CD14-positive monocyte (primary cell): ENCODE measurements at regions not wholly inside any gene's neighbourhood (a gene's known extent, or its start where the extent isn't known, plus 50 kb on each side); places are given as distances from the start of the nearest gene placed in this dataset.

Experiments
- DNase-seq, 3 donors: peaks; one replicate each; pipeline ENCODE4 v3.0.0-alpha.2; 2011 to 2022
- H2AFZ ChIP-seq: 2 replicates; pipeline ENCODE4 v1.6.0; 2012; ENCODE audit warnings: mild to moderate bottlenecking, low read depth, low read length, inconsistent platforms; ENCODE audit not compliant: insufficient read depth, poor library complexity, severe bottlenecking
- H3K27ac ChIP-seq, 2 donors: 1 replicate in 1 of 2; 2 replicates in 1 of 2; pipeline ENCODE4 v1.5.1; 2012 to 2013; ENCODE audit warnings: low read length in 2 of 2, control low read depth in 1 of 2, inconsistent platforms in 1 of 2, low read depth in 1 of 2, mild to moderate bottlenecking in 1 of 2
- H3K27me3 ChIP-seq, 2 donors: one replicate each; pipeline versions ENCODE4 v1.6.0 to v1.6.1; 2011 to 2013; ENCODE audit warnings: low read length in 2 of 2; ENCODE audit not compliant: control insufficient read depth in 2 of 2, insufficient read depth in 2 of 2
- H3K36me3 ChIP-seq, 2 donors: replicated peaks in 1 of 2; 1 replicate in 1 of 2; 2 replicates in 1 of 2; pipeline versions ENCODE4 v1.5.1 to v1.6.1; 2012 to 2013; ENCODE audit warnings: low read length in 2 of 2, control low read depth in 1 of 2, inconsistent platforms in 1 of 2, mild to moderate bottlenecking in 1 of 2; ENCODE audit not compliant: insufficient read depth in 2 of 2, control insufficient read depth in 1 of 2
- H3K4me1 ChIP-seq, 2 donors: 1 replicate in 1 of 2; 2 replicates in 1 of 2; pipeline versions ENCODE4 v1.5.1 to v1.6.1; 2012 to 2013; ENCODE audit warnings: low read length in 2 of 2, control low read depth in 1 of 2, inconsistent platforms in 1 of 2, mild to moderate bottlenecking in 1 of 2, moderate library complexity in 1 of 2; ENCODE audit not compliant: insufficient read depth in 2 of 2, control insufficient read depth in 1 of 2
- H3K4me2 ChIP-seq: replicated peaks from 2 replicates; pipeline ENCODE3; 2012; ENCODE audit warnings: low read length, moderate library complexity, mild to moderate bottlenecking; ENCODE audit not compliant: poor library complexity, severe bottlenecking; ENCODE audit errors: extremely low read depth
- H3K4me3 ChIP-seq, 3 experiments: fragments of 200-600 bp in 1 of 3; sonication (generic) in 1 of 3; replicated peaks in 1 of 3; 1 replicate in 2 of 3; 2 replicates in 1 of 3; pipeline ENCODE4 v1.5.1; 2011 to 2013; ENCODE audit warnings: low read length in 3 of 3, mild to moderate bottlenecking in 3 of 3, control low read depth in 2 of 3, low read depth in 2 of 3, inconsistent platforms in 1 of 3, moderate library complexity in 1 of 3
- H3K79me2 ChIP-seq: 2 replicates; pipeline ENCODE4 v1.6.0; 2012; ENCODE audit warnings: mild to moderate bottlenecking, control low read depth, inconsistent platforms, low read length, moderate library complexity; ENCODE audit not compliant: insufficient read depth
- H3K9ac ChIP-seq: 2 replicates; pipeline ENCODE4 v1.6.0; 2017; ENCODE audit warnings: low read length, mild to moderate bottlenecking; ENCODE audit not compliant: insufficient read depth, poor library complexity, severe bottlenecking
- H3K9me3 ChIP-seq, 2 donors: replicated peaks in 1 of 2; 1 replicate in 1 of 2; 2 replicates in 1 of 2; pipeline versions ENCODE4 v1.5.1 to v1.6.1; 2012 to 2013; ENCODE audit warnings: low read length in 2 of 2, control low read depth in 1 of 2; ENCODE audit not compliant: control insufficient read depth in 1 of 2, insufficient read depth in 1 of 2
- H4K20me1 ChIP-seq: 2 replicates; pipeline ENCODE4 v1.6.0; 2012; ENCODE audit warnings: mild to moderate bottlenecking, low read length, control low read depth, moderate library complexity; ENCODE audit not compliant: insufficient read depth
- H3K27ac Mint-ChIP-seq, 7 donors: one replicate each; pipeline ENCODE4 v1.8.0; 2020; ENCODE audit warnings: mild to moderate bottlenecking in 7 of 7, mixed read lengths in 7 of 7, moderate library complexity in 6 of 7, inconsistent platforms in 2 of 7
- H3K27me3 Mint-ChIP-seq, 3 donors: one replicate each; pipeline ENCODE4 v1.8.0; 2021 to 2022; ENCODE audit warnings: low read depth in 3 of 3, mild to moderate bottlenecking in 3 of 3, mixed read lengths in 3 of 3, moderate library complexity in 3 of 3, inconsistent platforms in 1 of 3
- H3K36me3 Mint-ChIP-seq, 2 donors: one replicate each; pipeline ENCODE4 v1.8.0; 2020; ENCODE audit warnings: mixed read lengths in 2 of 2, inconsistent platforms in 1 of 2, mild to moderate bottlenecking in 1 of 2
- H3K4me1 Mint-ChIP-seq: one replicate; pipeline ENCODE4 v1.8.0; 2020; ENCODE audit warnings: mild to moderate bottlenecking, mixed read lengths
- H3K4me3 Mint-ChIP-seq, 2 donors: one replicate each; pipeline ENCODE4 v1.8.0; 2020; ENCODE audit warnings: mild to moderate bottlenecking in 2 of 2, mixed read lengths in 2 of 2, moderate library complexity in 1 of 2
- H3K9me3 Mint-ChIP-seq, 7 donors: one replicate each; pipeline ENCODE4 v1.8.0; 2020 to 2022; ENCODE audit warnings: mixed read lengths in 7 of 7, mild to moderate bottlenecking in 6 of 7, moderate library complexity in 6 of 7, inconsistent platforms in 2 of 7
- CTCF ChIP-seq: fragments of 200-600 bp; IDR thresholded peaks from one replicate; pipeline ENCODE4 v1.8.0; 2022; ENCODE audit warnings: antibody characterized with exemption, mild to moderate bottlenecking
- WGBS: methylation state at CpG from one replicate; pipeline ENCODE4 v1.1.5; 2013; ENCODE audit warnings: missing lambda C conversion rate; ENCODE audit not compliant: insufficient coverage; 5-methylcytosine and 5-hydroxymethylcytosine counted together
- intact Hi-C, 2 donors: fragments of 100-400 bp; cut with micrococcal nuclease; formaldehyde crosslinking; loops; one replicate each; pipeline versions ENCODE4 v1.15.0 to v1.15.1; 2023

GRCh38 chr2:191533693-191534180, 144.2 kb upstream of the NABP1 start:
- no peaks in the 10 kb centered on the region for H3K27me3 ChIP-seq
- peak; percentile 33 to 65 (median 56) for DNase-seq
- H3K27ac ChIP-seq = peak overlapping the region in 1 of 2 donors; percentile 47
- H3K36me3 ChIP-seq = no peaks in the 10 kb centered on the region
- no peaks in the 10 kb centered on the region for H4K20me1 ChIP-seq
- no peaks in the 10 kb centered on the region for H3K79me2 ChIP-seq
- H3K9ac ChIP-seq = no peak overlapping the region
- Mint-ChIP-seq H3K27ac (peak overlapping the region in 5 of 7 donors; percentile 16 to 70 (median 39)), H3K27me3 (no peaks in the 10 kb centered on the region), H3K4me1 (peaks cover 21% of the 10 kb centered on the region), H3K36me3 (peaks cover 0 to 1% of the 10 kb centered on the region in 2 donors), H3K9me3 (peaks cover 0 to 11% (median 3%) of the 10 kb centered on the region in 7 donors), H3K4me3 (peak overlapping the region in 1 of 2 donors; percentile 27)
- no peak overlapping the region for H2AFZ ChIP-seq
- TF ChIP-seq CTCF = no peak
- H3K4me3 ChIP-seq = peak overlapping the region in 1 of 3 experiments; percentile 15
- no CpG with 5 or more reads among the region's 1 CpG for WGBS
- H3K4me1 ChIP-seq = peaks cover 19 to 20% of the 10 kb centered on the region in 2 donors
- no peak overlapping the region for H3K4me2 ChIP-seq
- intact Hi-C loops = no loop called here
- no peaks in the 10 kb centered on the region for H3K9me3 ChIP-seq

GRCh38 chr2:191537921-191538320, 140.0 kb upstream of the NABP1 start:
- no peak for TF ChIP-seq CTCF
- 100% methylated on average over 1 of the region's 4 CpGs for WGBS
- no peak for DNase-seq
- no peak overlapping the region for H2AFZ ChIP-seq
- peaks cover 0 to 11% (median 3%) of the 10 kb centered on the region in 7 donors for H3K9me3 Mint-ChIP-seq
- no peak overlapping the region for H3K9ac ChIP-seq
- no peak overlapping the region for H3K4me3 ChIP-seq
- H3K4me3 Mint-ChIP-seq = no peak overlapping the region
- peaks cover 24% of the 10 kb centered on the region for H3K4me1 Mint-ChIP-seq
- peaks cover 0 to 1% of the 10 kb centered on the region in 2 donors for H3K36me3 Mint-ChIP-seq
- no peak overlapping the region for H3K27ac Mint-ChIP-seq
- no peaks in the 10 kb centered on the region for H3K36me3 ChIP-seq
- peaks cover 0 to 7% (median 0%) of the 10 kb centered on the region in 3 donors for H3K27me3 Mint-ChIP-seq
- no peaks in the 10 kb centered on the region for H3K27me3 ChIP-seq
- no peak overlapping the region for H3K4me2 ChIP-seq
- no peaks in the 10 kb centered on the region for H3K9me3 ChIP-seq
- intact Hi-C loops = no loop called here
- peaks cover 19 to 20% of the 10 kb centered on the region in 2 donors for H3K4me1 ChIP-seq
- no peak overlapping the region for H3K27ac ChIP-seq
- H3K79me2 ChIP-seq = no peaks in the 10 kb centered on the region
- no peaks in the 10 kb centered on the region for H4K20me1 ChIP-seq
